HEK293T (cell line): ENCODE measurements at regions not wholly inside any gene's neighbourhood (a gene's known extent, or its start where the extent isn't known, plus 50 kb on each side); places are given as distances from the start of the nearest gene placed in this dataset.

Experiments used
- CTCF ChIA-PET: fragments of 350-600 bp; formaldehyde crosslinking; extraction: SDS; loops from one replicate; lab custom pipeline; 2021; ENCODE audit warnings: antibody characterized with exemption, inconsistent platforms; lab: Yijun Ruan, JAX
- POLR2A ChIA-PET: fragments of 350-600 bp; formaldehyde crosslinking; extraction: SDS; loops from one replicate; lab custom pipeline; 2020; ENCODE audit warnings: antibody characterized with exemption, inconsistent platforms; lab: Yijun Ruan, JAX
- DNase-seq: peaks from one replicate; pipeline ENCODE4 v3.0.0; 2012; ENCODE audit warnings: mixed read lengths; ENCODE audit errors: extremely low spot score
- ARNT ChIP-seq: fragments of 450-650 bp; IDR thresholded peaks from 2 replicates; pipeline ENCODE4 v1.6.1; 2017; ENCODE audit warnings: mild to moderate bottlenecking
- BHLHE40 ChIP-seq: fragments of 450-650 bp; IDR thresholded peaks from 2 replicates; pipeline ENCODE4 v1.6.1; 2016; ENCODE audit warnings: mild to moderate bottlenecking, moderate library complexity, borderline replicate concordance
- CTBP1 ChIP-seq: fragments of 450-650 bp; IDR thresholded peaks from 2 replicates; pipeline ENCODE4 v1.6.1; 2016; ENCODE audit warnings: borderline replicate concordance
- ELF4 ChIP-seq: fragments of 450-650 bp; IDR thresholded peaks from 2 replicates; pipeline ENCODE4 v1.6.1; 2017; ENCODE audit warnings: antibody characterized with exemption
- FOXA1 ChIP-seq: fragments of 450-650 bp; IDR thresholded peaks from 2 replicates; pipeline ENCODE4 v1.6.1; 2016; ENCODE audit warnings: mild to moderate bottlenecking
- FOXK2 ChIP-seq: fragments of 450-650 bp; IDR thresholded peaks from 2 replicates; pipeline ENCODE4 v1.6.1; 2016; ENCODE audit warnings: mild to moderate bottlenecking
- FOXM1 ChIP-seq: fragments of 450-650 bp; IDR thresholded peaks from 2 replicates; pipeline ENCODE4 v1.6.1; 2017; ENCODE audit warnings: mild to moderate bottlenecking, borderline replicate concordance
- HDGF ChIP-seq: fragments of 450-650 bp; IDR thresholded peaks from 2 replicates; pipeline ENCODE4 v1.6.1; 2017; ENCODE audit warnings: antibody characterized with exemption, borderline replicate concordance
- L3MBTL2 ChIP-seq: fragments of 450-650 bp; conservative IDR thresholded peaks from 2 replicates; pipeline ENCODE4 v1.6.1; 2016; ENCODE audit warnings: mild to moderate bottlenecking
- LEF1 ChIP-seq: fragments of 450-650 bp; IDR thresholded peaks from 2 replicates; pipeline ENCODE4 v1.6.1; 2017; ENCODE audit warnings: mild to moderate bottlenecking, borderline replicate concordance
- NFRKB ChIP-seq: fragments of 450-650 bp; IDR thresholded peaks from 2 replicates; pipeline ENCODE4 v1.6.1; 2016; ENCODE audit warnings: mild to moderate bottlenecking, moderate library complexity
- SP1 ChIP-seq: fragments of 450-650 bp; IDR thresholded peaks from 2 replicates; pipeline ENCODE4 v1.6.1; 2017
- SUZ12 ChIP-seq: fragments of 450-650 bp; IDR thresholded peaks from 2 replicates; pipeline ENCODE4 v1.6.1; 2016; ENCODE audit warnings: mild to moderate bottlenecking
- TARDBP ChIP-seq: fragments of 450-650 bp; IDR thresholded peaks from 2 replicates; pipeline ENCODE4 v1.6.1; 2016
- ZNF384 ChIP-seq: fragments of 450-650 bp; IDR thresholded peaks from 2 replicates; pipeline ENCODE4 v1.6.1; 2016
- TF ChIP-seq, protein P1 (sequence below): fragments of 450-650 bp; IDR thresholded peaks from 2 replicates; pipeline ENCODE4 v1.6.1; 2016

DNA sequence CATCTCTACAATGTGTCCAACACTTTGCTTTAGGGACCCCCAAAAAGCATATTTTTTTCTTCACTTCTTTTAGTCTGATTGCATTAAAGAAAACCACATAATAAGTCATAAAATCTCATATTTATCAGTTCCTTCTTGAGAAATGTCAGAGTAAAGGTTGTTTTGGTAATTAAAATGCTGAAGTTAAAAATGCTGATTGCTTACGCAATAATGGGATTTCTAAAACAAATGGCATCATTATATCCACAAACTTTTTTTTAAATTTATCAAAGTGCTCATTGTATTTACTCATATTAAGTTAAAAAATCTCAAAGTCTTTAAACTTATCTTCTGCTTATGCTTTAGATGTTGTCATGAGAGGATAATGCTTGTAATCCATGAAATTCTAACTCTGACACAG lies 737.2 kb upstream of the ARGLU1 start:
- DNase-seq: no peak
- POLR2A ChIA-PET: no interaction called here
- TF ChIP-seq HDGF: no peak
- no peak for TF ChIP-seq TARDBP
- no peak for TF ChIP-seq SP1
- TF ChIP-seq SUZ12: no peak
- TF ChIP-seq ARNT: no peak
- TF ChIP-seq NFRKB: no peak
- TF ChIP-seq ELF4: no peak
- no peak for TF ChIP-seq BHLHE40
- no peak for TF ChIP-seq FOXK2
- TF ChIP-seq LEF1: no peak
- no peak for TF ChIP-seq FOXM1
- no peak for TF ChIP-seq FOXA1
- TF ChIP-seq, protein P1, sequence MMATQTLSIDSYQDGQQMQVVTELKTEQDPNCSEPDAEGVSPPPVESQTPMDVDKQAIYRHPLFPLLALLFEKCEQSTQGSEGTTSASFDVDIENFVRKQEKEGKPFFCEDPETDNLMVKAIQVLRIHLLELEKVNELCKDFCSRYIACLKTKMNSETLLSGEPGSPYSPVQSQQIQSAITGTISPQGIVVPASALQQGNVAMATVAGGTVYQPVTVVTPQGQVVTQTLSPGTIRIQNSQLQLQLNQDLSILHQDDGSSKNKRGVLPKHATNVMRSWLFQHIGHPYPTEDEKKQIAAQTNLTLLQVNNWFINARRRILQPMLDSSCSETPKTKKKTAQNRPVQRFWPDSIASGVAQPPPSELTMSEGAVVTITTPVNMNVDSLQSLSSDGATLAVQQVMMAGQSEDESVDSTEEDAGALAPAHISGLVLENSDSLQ: no peak
- TF ChIP-seq CTBP1: no peak
- no peak for TF ChIP-seq L3MBTL2
- no peak for TF ChIP-seq ZNF384
- CTCF ChIA-PET: no interaction called here

DNA sequence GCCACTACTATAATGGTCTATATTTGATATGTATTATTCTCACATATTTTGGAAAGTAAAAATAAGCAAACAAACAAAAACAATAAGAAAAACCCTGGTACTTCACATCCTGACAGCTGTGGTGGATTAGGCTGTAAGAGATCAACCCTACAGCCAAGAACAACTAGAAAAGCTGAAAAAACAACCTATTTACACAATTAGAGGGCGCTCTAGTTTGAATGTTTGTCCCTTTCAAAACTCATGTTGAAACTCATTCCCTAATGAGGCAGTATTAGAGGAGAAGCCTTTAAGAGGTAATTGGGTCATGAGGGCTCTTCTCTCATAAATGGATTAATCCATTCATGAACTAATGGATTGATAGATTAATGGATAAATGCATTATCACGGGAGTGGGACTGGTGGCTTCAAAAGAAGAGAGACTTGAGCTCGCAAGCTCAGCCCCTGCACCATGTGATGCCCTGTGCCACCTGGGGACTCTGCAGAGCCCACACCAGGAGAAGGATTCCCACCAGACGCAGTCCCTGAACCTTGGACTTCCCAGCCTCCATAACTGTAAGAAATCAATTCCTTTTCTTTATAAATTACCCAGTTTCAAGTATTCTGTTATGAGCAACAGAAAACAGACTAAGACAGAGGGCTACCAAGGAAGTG lies 733.9 kb upstream of the ARGLU1 start:
- TF ChIP-seq ELF4 (no peak), FOXM1 (no peak), FOXA1 (no peak), FOXK2 (no peak), ARNT (no peak)
- POLR2A ChIA-PET: no interaction called here
- CTCF ChIA-PET: no interaction called here

DNA sequence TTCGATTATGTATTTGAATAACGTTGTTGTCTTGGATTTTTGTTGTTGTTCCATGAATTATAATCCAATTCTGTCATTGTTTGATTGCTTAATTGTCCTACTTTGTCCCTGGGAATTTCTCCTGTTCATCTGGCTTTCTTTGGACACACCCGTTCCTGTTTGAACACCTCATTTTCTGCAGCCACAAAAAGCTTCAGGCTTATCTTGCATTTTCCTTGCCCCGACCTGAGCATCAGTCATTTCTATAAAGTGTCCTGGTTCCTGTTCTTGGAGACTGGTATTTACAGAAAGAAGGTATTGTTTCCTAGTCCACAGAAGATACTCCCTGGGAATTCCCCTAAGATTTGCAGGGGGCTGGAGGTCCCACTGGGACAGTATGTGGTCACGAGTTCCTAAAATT lies 731.8 kb upstream of the ARGLU1 start:
- TF ChIP-seq TARDBP (no peak), CTBP1 (no peak), FOXK2 (no peak), ELF4 (no peak), L3MBTL2 (no peak), ZNF384 (no peak), HDGF (no peak), SP1 (no peak)
- POLR2A ChIA-PET: no interaction called here
- no peak for DNase-seq
- CTCF ChIA-PET: no interaction called here

More for the DNA sequence above, 733.9 kb upstream of the ARGLU1 start:
- no peak for DNase-seq

DNA sequence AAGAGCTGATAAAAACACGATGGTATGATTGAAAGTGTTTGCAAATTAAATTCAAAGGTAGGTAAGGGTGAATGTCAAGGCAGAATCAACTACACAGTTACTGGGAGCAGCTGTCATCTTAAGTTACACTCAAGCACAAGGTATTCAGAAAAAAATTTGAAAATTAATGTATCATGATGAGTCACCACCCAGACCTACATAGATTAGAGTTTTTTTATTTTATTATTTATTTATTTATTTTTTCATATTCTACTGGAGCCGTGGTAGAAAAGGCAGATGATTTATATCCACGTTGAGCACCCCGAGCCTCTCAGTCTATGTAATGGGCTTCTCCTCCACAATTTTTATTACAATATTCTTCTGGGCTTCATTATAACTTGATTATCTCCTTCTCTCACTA lies 728.9 kb upstream of the ARGLU1 start:
- no peak for DNase-seq

DNA sequence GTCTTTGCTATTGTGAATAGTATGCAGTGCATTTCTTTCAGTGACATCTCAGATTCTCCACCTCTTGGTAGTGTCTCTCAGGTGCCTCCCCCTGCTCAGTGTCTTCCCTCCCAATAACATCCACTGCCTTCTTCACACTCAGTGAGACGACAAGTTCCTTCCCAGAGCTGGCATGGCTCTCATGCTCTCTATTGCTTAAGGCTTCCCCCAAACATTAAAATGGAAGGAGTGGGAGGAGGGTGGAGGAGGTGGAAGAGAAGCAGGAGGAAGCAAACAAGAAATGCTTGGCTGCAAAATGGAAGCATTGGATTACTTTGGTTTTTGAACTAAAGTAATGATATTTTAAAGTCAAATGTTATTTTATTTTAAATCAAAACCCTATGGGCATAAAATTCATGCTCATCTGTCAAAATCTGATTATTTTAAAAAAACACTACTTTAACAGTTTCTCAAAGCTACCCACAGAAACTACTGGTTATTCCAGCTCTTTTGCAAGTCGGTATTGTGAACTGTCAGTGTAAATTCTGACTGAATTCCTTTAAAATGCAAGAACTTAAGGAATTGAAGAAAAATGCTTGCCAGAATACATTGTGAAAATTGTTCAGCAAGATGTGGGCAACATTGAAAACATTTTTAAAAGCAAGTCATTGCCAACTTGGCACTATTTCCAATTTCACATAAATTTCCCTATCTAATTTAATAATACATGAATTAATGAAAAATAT lies 727.6 kb upstream of the ARGLU1 start:
- POLR2A ChIA-PET: no interaction called here
- CTCF ChIA-PET: no interaction called here

More for the DNA sequence above, 728.9 kb upstream of the ARGLU1 start:
- POLR2A ChIA-PET: no interaction called here
- CTCF ChIA-PET: no interaction called here
- TF ChIP-seq ELF4: no peak
- no peak for TF ChIP-seq TARDBP
- TF ChIP-seq FOXM1: no peak
- no peak for TF ChIP-seq LEF1
- TF ChIP-seq FOXA1: no peak
- no peak for TF ChIP-seq ARNT
- no peak for TF ChIP-seq SUZ12
- TF ChIP-seq NFRKB: no peak
- TF ChIP-seq BHLHE40: no peak
- no peak for TF ChIP-seq HDGF
- TF ChIP-seq SP1: no peak
- no peak for TF ChIP-seq ZNF384
- no peak for TF ChIP-seq L3MBTL2
- TF ChIP-seq, protein P1: no peak

DNA sequence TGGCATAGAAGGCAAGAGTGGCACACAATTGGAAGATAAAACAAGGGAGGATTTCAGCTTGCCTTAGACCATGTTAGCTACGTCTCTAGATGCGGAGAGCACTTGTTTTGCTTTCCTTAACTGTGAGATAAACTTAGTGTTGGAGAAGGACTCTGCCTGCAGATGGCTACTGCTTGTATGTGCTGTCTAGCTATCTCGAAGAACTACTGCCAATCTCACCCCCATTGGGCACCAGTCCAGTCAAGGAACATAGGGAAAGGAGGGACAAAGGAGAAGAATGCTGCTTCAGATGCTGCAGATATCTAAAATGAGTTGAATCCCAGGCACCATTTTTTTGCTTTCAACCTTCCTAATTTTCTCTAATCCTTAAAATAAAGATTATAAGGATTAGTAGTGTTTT lies 726.0 kb upstream of the ARGLU1 start:
- ChIA-PET CTCF (no interaction called here), POLR2A (no interaction called here)
- DNase-seq: no peak
- no peak for TF ChIP-seq ZNF384
- no peak for TF ChIP-seq HDGF
- TF ChIP-seq CTBP1: no peak
- TF ChIP-seq, protein P1: no peak
- no peak for TF ChIP-seq ARNT

More for the DNA sequence above, 727.6 kb upstream of the ARGLU1 start:
- DNase-seq: no peak
- TF ChIP-seq FOXM1: no peak

DNA sequence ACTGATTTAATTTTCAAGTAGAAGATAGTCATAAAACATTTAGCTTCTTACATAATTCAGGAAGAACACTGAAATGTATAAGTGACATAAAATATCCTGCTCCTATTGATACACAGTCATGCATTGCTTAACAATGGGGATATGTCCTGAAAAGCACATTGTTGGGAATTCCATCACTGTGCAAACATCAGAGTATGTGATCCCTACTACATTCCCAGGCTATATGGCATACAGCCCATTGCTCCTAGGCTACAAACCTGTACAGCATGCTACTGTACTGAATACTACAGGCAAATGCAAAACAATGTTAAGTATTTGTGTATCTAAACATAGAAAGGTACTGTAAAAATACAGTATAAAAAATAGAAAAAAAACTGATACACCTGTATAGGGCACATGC lies 723.9 kb upstream of the ARGLU1 start:
- TF ChIP-seq TARDBP (no peak), SP1 (no peak), FOXA1 (no peak), L3MBTL2 (no peak), FOXK2 (no peak), FOXM1 (no peak), SUZ12 (no peak), BHLHE40 (no peak)
- TF ChIP-seq, protein P1: no peak
- POLR2A ChIA-PET: no interaction called here
- no peak for DNase-seq
- CTCF ChIA-PET: interaction anchor here (0.7 kb wide), 2 partner anchors 23 to 164 kb away, joined by 3 to 11 read pairs; no protein-coding TSS in a partner anchor
